Neural cell (in vitro differentiated cells): ENCODE measurements at regions not wholly inside any gene's neighbourhood (a gene's known extent, or its start where the extent isn't known, plus 50 kb on each side); places are given as distances from the start of the nearest gene placed in this dataset.

Experiments
- H2AFZ ChIP-seq: fragments of 200-600, 300-800 bp; sonication (generic), shearing (Covaris generic); 2 replicates; pipeline ENCODE4 v1.6.0; 2014; ENCODE audit warnings: low read depth, mild to moderate bottlenecking, antibody characterized with exemption, low read length, moderate library complexity
- H3F3A ChIP-seq: fragments of 200-600 bp; shearing (Covaris generic); 2 replicates; pipeline ENCODE4 v1.6.1; 2016; ENCODE audit warnings: mild to moderate bottlenecking, moderate library complexity, mixed read lengths, antibody characterized with exemption, low read length; ENCODE audit not compliant: insufficient read depth, poor library complexity, severe bottlenecking
- H3K27ac ChIP-seq: fragments of 200-600, 300-800 bp; sonication (generic), shearing (Covaris generic); 2 replicates; pipeline ENCODE4 v1.5.1; 2014; ENCODE audit warnings: mild to moderate bottlenecking, low read length, moderate library complexity
- H3K27me3 ChIP-seq: fragments of 300-800, 200-600 bp; sonication (generic), shearing (Covaris generic); 2 replicates; pipeline ENCODE4 v1.6.0; 2014; ENCODE audit warnings: mild to moderate bottlenecking, low read depth, low read length, moderate library complexity; ENCODE audit not compliant: insufficient read depth
- H3K36me3 ChIP-seq: fragments of 300-800, 200-600 bp; sonication (generic), shearing (Covaris generic); 2 replicates; pipeline ENCODE4 v1.5.1; 2014; ENCODE audit warnings: mild to moderate bottlenecking, antibody characterized with exemption, low read length, moderate library complexity; ENCODE audit not compliant: insufficient read depth
- H3K4me2 ChIP-seq: fragments of 300-800, 200-600 bp; sonication (generic), shearing (Covaris generic); 2 replicates; pipeline ENCODE4 v1.6.0; 2014; ENCODE audit warnings: mild to moderate bottlenecking, low read length
- H3K4me3 ChIP-seq: fragments of 300-800, 200-600 bp; sonication (generic), shearing (Covaris generic); 2 replicates; pipeline ENCODE4 v1.5.1; 2014; ENCODE audit warnings: mild to moderate bottlenecking, low read length, moderate library complexity
- H3K79me2 ChIP-seq: fragments of 200-600 bp; shearing (Covaris generic); replicated peaks from 2 replicates; pipeline ENCODE4 v1.6.0; 2014; ENCODE audit warnings: mild to moderate bottlenecking, low read length, moderate library complexity; ENCODE audit not compliant: insufficient read depth
- H3K9ac ChIP-seq: fragments of 300-800, 200-600 bp; sonication (generic), shearing (Covaris generic); 2 replicates; pipeline ENCODE4 v1.6.1; 2016; ENCODE audit warnings: mild to moderate bottlenecking, low read length, mixed read lengths
- H3K9me2 ChIP-seq: fragments of 200-600 bp; shearing (Covaris generic); 2 replicates; pipeline ENCODE4 v1.6.1; 2016; ENCODE audit warnings: mild to moderate bottlenecking, low read length, mixed read lengths; ENCODE audit not compliant: insufficient read depth
- H3K9me3 ChIP-seq: fragments of 200-600, 300-800 bp; sonication (generic), shearing (Covaris generic); 2 replicates; pipeline ENCODE4 v1.6.1; 2016; ENCODE audit warnings: mild to moderate bottlenecking, mixed run types, low read length, moderate library complexity, mixed read lengths
- H4K20me1 ChIP-seq: fragments of 200-600 bp; shearing (Covaris generic); 2 replicates; pipeline ENCODE4 v1.6.1; 2016; ENCODE audit warnings: mild to moderate bottlenecking, mixed run types; ENCODE audit not compliant: insufficient read depth
- CTCF ChIP-seq: fragments of 450-650 bp; IDR thresholded peaks from 2 replicates; pipeline ENCODE4 v1.5.1; 2014; ENCODE audit warnings: antibody characterized with exemption, mild to moderate bottlenecking, moderate library complexity; ENCODE audit not compliant: poor library complexity, severe bottlenecking
- EP300 ChIP-seq: fragments of 450-650 bp; conservative IDR thresholded peaks from 2 replicates; pipeline ENCODE4 v1.6.1; 2014; ENCODE audit warnings: antibody characterized with exemption, mild to moderate bottlenecking, moderate library complexity; ENCODE audit not compliant: poor library complexity, severe bottlenecking
- EZH2 ChIP-seq: fragments of 200-600, 300-800 bp; shearing (Covaris generic), sonication (generic); IDR thresholded peaks from 2 replicates; pipeline ENCODE4 v1.6.1; 2014; ENCODE audit warnings: antibody characterized with exemption, low read length, borderline replicate concordance, mild to moderate bottlenecking; ENCODE audit not compliant: insufficient read depth, poor library complexity, severe bottlenecking
- MXI1 ChIP-seq: fragments of 450-650 bp; conservative IDR thresholded peaks from 2 replicates; pipeline ENCODE4 v1.6.1; 2014; ENCODE audit warnings: antibody characterized with exemption, mild to moderate bottlenecking; ENCODE audit not compliant: poor library complexity, severe bottlenecking
- POLR2AphosphoS5 ChIP-seq: IDR thresholded peaks from 2 replicates; pipeline ENCODE4 v1.6.1; 2012
- RAD21 ChIP-seq: fragments of 450-650 bp; conservative IDR thresholded peaks from 2 replicates; pipeline ENCODE4 v1.6.1; 2014; ENCODE audit warnings: antibody characterized with exemption, mild to moderate bottlenecking, moderate library complexity
- REST ChIP-seq: IDR thresholded peaks from 2 replicates; pipeline ENCODE4 v1.6.1; 2012; ENCODE audit warnings: borderline replicate concordance
- SMC3 ChIP-seq: fragments of 450-650 bp; conservative IDR thresholded peaks from 2 replicates; pipeline ENCODE4 v1.6.1; 2014; ENCODE audit warnings: antibody characterized with exemption, mild to moderate bottlenecking, moderate library complexity; ENCODE audit not compliant: poor library complexity
- TAF1 ChIP-seq: IDR thresholded peaks from 2 replicates; pipeline ENCODE4 v1.6.1; 2012; ENCODE audit warnings: low read depth

GRCh38 chr5:28750251-28750650 lies 1711.9 kb upstream of the CDH9 start:
- H3K9ac ChIP-seq: no peak overlapping the region
- no peaks in the 10 kb centered on the region for H3K27me3 ChIP-seq
- no peaks in the 10 kb centered on the region for H4K20me1 ChIP-seq
- no peaks in the 10 kb centered on the region for H3K79me2 ChIP-seq
- no peak overlapping the region for H3K4me2 ChIP-seq
- no peaks in the 10 kb centered on the region for H3K9me3 ChIP-seq
- H3F3A ChIP-seq: no peaks in the 10 kb centered on the region
- no peaks in the 10 kb centered on the region for H3K9me2 ChIP-seq
- H3K36me3 ChIP-seq: no peaks in the 10 kb centered on the region
- TF ChIP-seq TAF1 (no peak), SMC3 (no peak), REST (no peak), RAD21 (no peak), EZH2 (no peak), CTCF (no peak), MXI1 (no peak), POLR2AphosphoS5 (no peak), EP300 (no peak)
- H3K27ac ChIP-seq: no peak overlapping the region
- no peak overlapping the region for H3K4me3 ChIP-seq
- no peak overlapping the region for H2AFZ ChIP-seq

GRCh38 chr5:28748446-28748845 lies 1710.1 kb upstream of the CDH9 start:
- no peak overlapping the region for H3K9ac ChIP-seq
- H3F3A ChIP-seq: no peaks in the 10 kb centered on the region
- H3K27me3 ChIP-seq: no peaks in the 10 kb centered on the region
- no peaks in the 10 kb centered on the region for H3K36me3 ChIP-seq
- H3K27ac ChIP-seq: no peak overlapping the region
- no peaks in the 10 kb centered on the region for H4K20me1 ChIP-seq
- H2AFZ ChIP-seq: no peak overlapping the region
- H3K9me2 ChIP-seq: no peaks in the 10 kb centered on the region
- no peaks in the 10 kb centered on the region for H3K79me2 ChIP-seq
- no peak for TF ChIP-seq MXI1
- no peak for TF ChIP-seq REST
- TF ChIP-seq CTCF: no peak
- TF ChIP-seq EZH2: no peak
- TF ChIP-seq POLR2AphosphoS5: no peak
- TF ChIP-seq EP300: no peak
- TF ChIP-seq RAD21: no peak
- no peak for TF ChIP-seq TAF1
- no peak for TF ChIP-seq SMC3
- no peaks in the 10 kb centered on the region for H3K9me3 ChIP-seq
- no peak overlapping the region for H3K4me3 ChIP-seq
- H3K4me2 ChIP-seq: no peak overlapping the region
